ENCODE measurements at regions not wholly inside any gene's neighbourhood (a gene's known extent, or its start where the extent isn't known, plus 50 kb on each side); places are given as distances from the start of the nearest gene placed in this dataset.

DNA sequence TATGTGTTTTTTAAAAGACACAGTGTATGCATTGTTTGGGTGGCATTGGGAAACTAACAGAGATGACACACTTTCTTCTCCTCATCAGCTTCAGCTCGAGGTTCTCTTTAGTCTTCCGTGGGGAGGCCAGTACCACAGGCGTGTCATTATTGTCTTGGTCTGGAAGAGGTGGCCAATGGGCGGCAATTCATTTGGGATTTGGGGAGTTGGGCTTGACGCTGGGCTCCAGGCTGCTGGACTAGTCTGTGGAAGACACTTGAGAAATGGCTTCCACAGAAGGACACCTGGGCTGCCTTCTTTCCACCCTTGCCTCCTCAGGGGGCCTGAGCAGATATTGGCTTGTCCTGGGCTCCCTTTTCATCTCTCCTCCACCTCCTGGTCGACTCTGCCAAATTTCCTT, 192.2 kb downstream of the SH2D4B start:
- Mint-ChIP-seq H3K9me3 (no peaks in the 10 kb centered on the region), H3K27ac (no peak overlapping the region), H3K27me3 (ENCODE audit: low read depth) (no peaks in the 10 kb centered on the region), H3K4me1 (ENCODE audit: low read depth) (no peaks in the 10 kb centered on the region), H3K4me3 (no peak overlapping the region), H3K36me3 (ENCODE audit: low read depth) (no peaks in the 10 kb centered on the region)

DNA sequence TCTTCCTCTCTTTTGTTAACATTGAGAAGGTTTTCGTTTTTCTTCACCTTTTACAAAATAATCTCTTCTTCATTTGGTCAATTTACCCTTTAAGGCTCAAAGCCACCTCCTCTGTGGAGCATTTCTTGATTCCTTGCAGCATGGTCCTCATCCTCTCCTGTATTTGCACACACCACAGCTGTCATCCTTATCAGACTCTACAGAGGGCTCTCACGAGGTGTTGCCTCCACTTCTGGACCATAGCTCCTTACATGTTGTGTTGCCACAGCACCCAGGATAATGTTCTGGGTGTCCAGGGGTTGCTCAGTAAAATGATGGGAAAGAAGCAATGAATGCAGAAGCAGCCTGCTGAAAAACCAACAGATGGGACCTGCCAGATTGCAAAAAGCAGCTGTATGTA, 192.8 kb downstream of the SH2D4B start:
- no peaks in the 10 kb centered on the region for H3K4me1 Mint-ChIP-seq (ENCODE audit: low read depth)
- H3K4me3 Mint-ChIP-seq: no peak overlapping the region
- H3K27me3 Mint-ChIP-seq (ENCODE audit: low read depth): no peaks in the 10 kb centered on the region
- H3K27ac Mint-ChIP-seq: no peak overlapping the region
- no peaks in the 10 kb centered on the region for H3K9me3 Mint-ChIP-seq
- H3K36me3 Mint-ChIP-seq (ENCODE audit: low read depth): no peaks in the 10 kb centered on the region

GRCh38 chr10:80734589-80734988, 196.9 kb downstream of the SH2D4B start:
- Mint-ChIP-seq H3K4me1 (ENCODE audit: low read depth) (no peaks in the 10 kb centered on the region), H3K27me3 (ENCODE audit: low read depth) (peaks cover 4% of the 10 kb centered on the region), H3K4me3 (no peak overlapping the region), H3K27ac (no peak overlapping the region), H3K36me3 (ENCODE audit: low read depth) (no peaks in the 10 kb centered on the region), H3K9me3 (no peaks in the 10 kb centered on the region)

DNA sequence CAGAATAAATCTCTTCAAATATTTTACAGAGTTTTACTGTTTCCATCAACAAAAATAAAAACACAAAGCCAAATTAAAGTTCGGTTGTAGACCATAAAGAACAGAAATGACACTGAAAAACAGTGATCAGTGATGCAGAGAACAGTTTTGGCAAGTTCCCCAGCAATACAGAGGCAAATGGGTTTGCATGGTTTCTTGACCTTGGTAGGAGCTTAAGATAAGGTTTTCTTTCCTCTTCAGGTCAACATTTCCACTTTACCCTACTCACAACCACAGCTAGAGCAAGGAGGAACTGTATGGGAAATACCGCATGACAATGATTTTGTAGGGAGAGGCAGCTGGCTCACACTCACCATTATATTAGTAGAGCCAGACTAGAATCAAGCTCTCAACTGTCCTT, 199.5 kb downstream of the SH2D4B start:
- Mint-ChIP-seq H3K27me3 (ENCODE audit: low read depth) (peaks cover 9% of the 10 kb centered on the region), H3K4me1 (ENCODE audit: low read depth) (no peaks in the 10 kb centered on the region), H3K9me3 (no peaks in the 10 kb centered on the region), H3K36me3 (ENCODE audit: low read depth) (no peaks in the 10 kb centered on the region), H3K4me3 (no peak overlapping the region), H3K27ac (no peak overlapping the region)

- H3K4me3 Mint-ChIP-seq: no peak overlapping the region
- peaks cover 9% of the 10 kb centered on the region for H3K27me3 Mint-ChIP-seq (ENCODE audit: low read depth)
- H3K36me3 Mint-ChIP-seq (ENCODE audit: low read depth): no peaks in the 10 kb centered on the region
- H3K9me3 Mint-ChIP-seq: no peaks in the 10 kb centered on the region
- no peaks in the 10 kb centered on the region for H3K4me1 Mint-ChIP-seq (ENCODE audit: low read depth)
- no peak overlapping the region for H3K27ac Mint-ChIP-seq
Observed at GRCh38 chr10:80739328-80739727, 201.6 kb downstream of the SH2D4B start.

- Mint-ChIP-seq H3K9me3 (no peaks in the 10 kb centered on the region), H3K4me1 (ENCODE audit: low read depth) (no peaks in the 10 kb centered on the region), H3K4me3 (no peak overlapping the region), H3K27me3 (ENCODE audit: low read depth) (peaks cover 9% of the 10 kb centered on the region), H3K27ac (no peak overlapping the region), H3K36me3 (ENCODE audit: low read depth) (no peaks in the 10 kb centered on the region)
Observed at GRCh38 chr10:80739963-80740715, 202.4 kb downstream of the SH2D4B start.

DNA sequence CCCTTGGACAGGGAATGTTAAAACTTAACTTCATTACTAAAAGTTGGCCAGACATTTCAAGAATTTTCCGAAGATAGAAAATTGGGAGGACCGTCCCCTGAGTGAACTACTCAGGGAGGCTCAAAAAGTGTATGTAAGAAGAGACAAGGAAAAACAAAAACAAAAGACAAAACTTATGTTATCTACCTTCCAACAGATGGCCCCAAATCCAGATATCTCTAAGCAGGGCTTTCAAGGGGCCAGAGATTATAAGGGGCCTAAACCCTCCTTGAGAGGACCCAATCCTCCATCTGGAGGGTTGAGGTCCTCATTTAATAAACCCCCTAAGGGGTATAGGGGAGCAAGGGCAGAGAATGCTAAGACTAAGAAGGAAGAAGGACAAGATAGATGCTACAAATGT, 203.6 kb downstream of the SH2D4B start:
- Mint-ChIP-seq H3K27ac (no peak overlapping the region), H3K4me1 (ENCODE audit: low read depth) (no peaks in the 10 kb centered on the region), H3K4me3 (no peak overlapping the region), H3K27me3 (ENCODE audit: low read depth) (peaks cover 9% of the 10 kb centered on the region), H3K9me3 (no peaks in the 10 kb centered on the region), H3K36me3 (ENCODE audit: low read depth) (no peaks in the 10 kb centered on the region)

- Mint-ChIP-seq H3K4me3 (no peak overlapping the region), H3K27ac (no peak overlapping the region), H3K36me3 (ENCODE audit: low read depth) (no peaks in the 10 kb centered on the region), H3K9me3 (peaks cover 7% of the 10 kb centered on the region), H3K27me3 (ENCODE audit: low read depth) (no peaks in the 10 kb centered on the region), H3K4me1 (ENCODE audit: low read depth) (no peaks in the 10 kb centered on the region)
Observed at GRCh38 chr10:80750268-80750667, 212.6 kb downstream of the SH2D4B start.

- H3K27ac Mint-ChIP-seq: no peak overlapping the region
Observed at GRCh38 chr10:80751940-80752339, 214.2 kb downstream of the SH2D4B start.

DNA sequence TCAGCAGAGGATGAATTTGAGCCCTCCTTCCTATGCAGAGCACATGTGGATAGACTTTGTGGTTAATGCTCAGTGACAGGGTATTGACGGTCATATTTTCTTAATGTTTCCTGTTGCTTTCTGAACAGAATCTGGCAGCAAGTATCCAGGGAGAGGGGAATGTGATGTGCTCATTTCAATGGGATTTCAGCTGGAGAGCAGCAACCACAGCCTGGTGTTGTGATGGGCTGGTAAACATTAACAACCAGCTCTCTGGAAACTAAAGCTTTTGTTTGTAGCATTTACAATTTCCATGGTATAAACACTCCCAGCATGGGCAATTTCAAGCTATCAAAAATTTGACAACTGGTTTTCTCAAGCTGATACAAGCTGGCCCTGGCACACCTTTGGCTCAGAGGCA, 215.9 kb downstream of the SH2D4B start:
- Mint-ChIP-seq H3K4me1 (ENCODE audit: low read depth) (no peaks in the 10 kb centered on the region), H3K27me3 (ENCODE audit: low read depth) (no peaks in the 10 kb centered on the region), H3K4me3 (no peak overlapping the region), H3K36me3 (ENCODE audit: low read depth) (no peaks in the 10 kb centered on the region), H3K27ac (no peak overlapping the region), H3K9me3 (peaks cover 7% of the 10 kb centered on the region)

More at GRCh38 chr10:80751940-80752339, 214.2 kb downstream of the SH2D4B start:
- Mint-ChIP-seq H3K4me1 (ENCODE audit: low read depth) (no peaks in the 10 kb centered on the region), H3K36me3 (ENCODE audit: low read depth) (no peaks in the 10 kb centered on the region), H3K4me3 (no peak overlapping the region), H3K9me3 (peaks cover 7% of the 10 kb centered on the region), H3K27me3 (ENCODE audit: low read depth) (no peaks in the 10 kb centered on the region)

- H3K36me3 Mint-ChIP-seq (ENCODE audit: low read depth): no peaks in the 10 kb centered on the region
- no peak overlapping the region for H3K27ac Mint-ChIP-seq
- peaks cover 7% of the 10 kb centered on the region for H3K9me3 Mint-ChIP-seq
- H3K4me3 Mint-ChIP-seq: no peak overlapping the region
- no peaks in the 10 kb centered on the region for H3K4me1 Mint-ChIP-seq (ENCODE audit: low read depth)
- H3K27me3 Mint-ChIP-seq (ENCODE audit: low read depth): peaks cover 6% of the 10 kb centered on the region
Observed at GRCh38 chr10:80755893-80756292, 218.2 kb downstream of the SH2D4B start.

DNA sequence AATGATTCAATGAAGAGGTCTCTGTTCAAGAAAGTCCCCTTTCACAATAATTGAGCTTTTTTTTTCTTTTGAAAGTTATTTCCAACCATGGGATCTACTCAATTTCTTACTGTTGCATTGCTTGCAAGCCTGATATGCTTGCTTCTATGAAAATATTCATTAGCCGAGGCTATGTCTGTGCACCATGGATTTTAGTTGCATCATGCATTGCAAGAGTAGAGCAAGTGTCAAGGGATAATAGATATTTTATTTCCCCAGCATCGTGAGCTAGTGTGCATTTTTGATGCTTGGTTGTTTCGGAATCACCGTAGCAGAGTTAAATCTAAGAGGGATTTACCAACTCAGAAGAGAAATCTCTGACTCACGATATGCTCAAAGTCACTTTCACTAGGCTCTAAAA, 222.0 kb downstream of the SH2D4B start:
- Mint-ChIP-seq H3K27me3 (ENCODE audit: low read depth) (peaks cover 6% of the 10 kb centered on the region), H3K4me1 (ENCODE audit: low read depth) (no peaks in the 10 kb centered on the region), H3K4me3 (no peak overlapping the region), H3K9me3 (peaks cover 2% of the 10 kb centered on the region), H3K27ac (no peak overlapping the region), H3K36me3 (ENCODE audit: low read depth) (no peaks in the 10 kb centered on the region)

- Mint-ChIP-seq H3K27ac (no peak overlapping the region), H3K36me3 (ENCODE audit: low read depth) (no peaks in the 10 kb centered on the region), H3K4me3 (no peak overlapping the region), H3K27me3 (ENCODE audit: low read depth) (peaks cover 6% of the 10 kb centered on the region), H3K4me1 (ENCODE audit: low read depth) (no peaks in the 10 kb centered on the region), H3K9me3 (no peaks in the 10 kb centered on the region)
Observed at GRCh38 chr10:80760914-80761371, 223.2 kb downstream of the SH2D4B start.

GRCh38 chr10:80767963-80768362, 230.3 kb downstream of the SH2D4B start:
- H3K4me3 Mint-ChIP-seq: no peak overlapping the region
- H3K36me3 Mint-ChIP-seq (ENCODE audit: low read depth): no peaks in the 10 kb centered on the region
- no peaks in the 10 kb centered on the region for H3K4me1 Mint-ChIP-seq (ENCODE audit: low read depth)
- H3K27me3 Mint-ChIP-seq (ENCODE audit: low read depth): peaks cover 9% of the 10 kb centered on the region
- no peak overlapping the region for H3K27ac Mint-ChIP-seq
- no peaks in the 10 kb centered on the region for H3K9me3 Mint-ChIP-seq

DNA sequence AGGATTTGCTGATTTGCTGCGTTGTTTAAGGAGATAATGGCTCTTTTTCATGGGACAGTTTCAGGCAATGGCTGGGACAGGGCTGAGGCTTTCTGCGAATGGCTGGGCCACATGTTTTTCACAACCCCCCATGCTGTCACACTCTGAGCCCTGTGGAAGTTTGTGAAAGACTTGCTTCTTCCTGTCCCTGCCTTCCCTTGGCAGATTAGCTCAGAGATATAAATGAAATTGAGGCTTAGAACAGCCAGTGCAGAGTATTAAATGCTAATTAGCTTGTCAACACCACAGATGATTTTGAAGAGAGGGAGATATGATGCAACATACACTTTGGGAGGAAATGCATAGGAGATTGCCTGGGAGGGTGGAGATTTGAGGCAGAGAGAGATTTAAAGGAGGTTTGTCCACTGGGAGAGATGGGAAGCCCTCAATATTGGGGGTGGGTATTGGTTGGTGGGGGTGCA, 232.0 kb downstream of the SH2D4B start:
- H3K27me3 Mint-ChIP-seq (ENCODE audit: low read depth): peaks cover 15% of the 10 kb centered on the region
- H3K4me3 Mint-ChIP-seq: no peak overlapping the region
- no peaks in the 10 kb centered on the region for H3K36me3 Mint-ChIP-seq (ENCODE audit: low read depth)
- H3K4me1 Mint-ChIP-seq (ENCODE audit: low read depth): no peaks in the 10 kb centered on the region
- H3K27ac Mint-ChIP-seq: no peak overlapping the region
- H3K9me3 Mint-ChIP-seq: no peaks in the 10 kb centered on the region

Data from T-helper 1 cell treated with Interleukin-12 subunit alpha and Interleukin-12 subunit beta and Interleukin-4 antibody, amounts not matched to agents 30 μg/mL and 1 μg/mL, for 36 hours (primary cell).